ENCODE measurements at regions not wholly inside any gene's neighbourhood (a gene's known extent, or its start where the extent isn't known, plus 50 kb on each side); places are given as distances from the start of the nearest gene placed in this dataset.
A peak's percentile ranks its signal among the peaks of the same experiment; 100 is the strongest.

DNA sequence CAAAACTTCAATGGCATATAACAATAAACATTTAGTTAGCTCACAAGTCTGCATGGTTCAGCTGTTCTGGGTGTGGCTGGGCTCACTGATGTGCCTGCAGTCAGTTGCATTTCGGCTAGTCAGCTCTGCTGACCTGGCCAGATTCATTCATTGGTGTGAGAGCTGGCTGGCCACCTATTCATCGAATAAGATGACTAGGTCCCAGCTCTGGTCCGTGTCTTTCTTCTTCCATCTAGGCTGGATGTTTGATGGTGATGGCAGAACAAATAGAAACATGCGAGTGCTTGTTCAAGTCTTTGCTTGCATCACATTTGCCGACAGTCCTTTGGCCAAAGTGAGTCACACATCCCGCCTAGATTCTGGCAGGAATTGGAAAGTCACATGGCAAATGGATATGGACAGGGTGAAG lies 203.3 kb upstream of the CRY1 start:
- TF ChIP-seq ZNF326 (CRISPR knock-in tag; IDR thresholded peaks at IDR 0.05; ENCODE audit: borderline replicate concordance), result no peak
- peak; percentile 32; the same call in 1 of the 2 replicates for TF ChIP-seq CEBPB (IDR thresholded peaks at IDR 0.05; ENCODE audit: borderline replicate concordance, low read depth, low read length)
- 0 out of 2 replicates have a peak, but pooled peaks have one; percentile 42 for TF ChIP-seq FOSL2 (CRISPR knock-in tag; IDR thresholded peaks at IDR 0.05)
- TF ChIP-seq, protein P1, sequence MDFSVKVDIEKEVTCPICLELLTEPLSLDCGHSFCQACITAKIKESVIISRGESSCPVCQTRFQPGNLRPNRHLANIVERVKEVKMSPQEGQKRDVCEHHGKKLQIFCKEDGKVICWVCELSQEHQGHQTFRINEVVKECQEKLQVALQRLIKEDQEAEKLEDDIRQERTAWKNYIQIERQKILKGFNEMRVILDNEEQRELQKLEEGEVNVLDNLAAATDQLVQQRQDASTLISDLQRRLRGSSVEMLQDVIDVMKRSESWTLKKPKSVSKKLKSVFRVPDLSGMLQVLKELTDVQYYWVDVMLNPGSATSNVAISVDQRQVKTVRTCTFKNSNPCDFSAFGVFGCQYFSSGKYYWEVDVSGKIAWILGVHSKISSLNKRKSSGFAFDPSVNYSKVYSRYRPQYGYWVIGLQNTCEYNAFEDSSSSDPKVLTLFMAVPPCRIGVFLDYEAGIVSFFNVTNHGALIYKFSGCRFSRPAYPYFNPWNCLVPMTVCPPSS (IDR thresholded peaks at IDR 0.05), result no peak
- in situ Hi-C loops (cut with HindIII; ENCODE audit: extremely low pct_ligation_motif_present, low pct_unique_long_range_greater_than_20kb) (no loop called here), intact Hi-C loops (cut with micrococcal nuclease; ENCODE audit: unreplicated experiment) (no loop called here)
- BruUV-seq (replicated peaks), result no TSS peak
- Histone ChIP-seq H3K36me3 (replicated peaks in 1 of 2; ENCODE audit: control insufficient read depth in 1 of 2, insufficient read depth in 2 of 2, low read length in 2 of 2) (no peaks in the 10 kb centered on the region), H3K9me3 (ENCODE audit: low read length) (no peaks in the 10 kb centered on the region), H3K79me2 (ENCODE audit: insufficient read depth, low read length) (no peaks in the 10 kb centered on the region), H3K27ac (ENCODE audit: extremely low read length, insufficient read depth, low read length) (no peak overlapping the region), H3K27me3 (ENCODE audit: control insufficient read depth in 1 of 2, insufficient read depth in 2 of 2, low read length in 2 of 2) (peaks cover 4 to 26% of the 10 kb centered on the region in 2 experiments; a peak in 3 of 5 replicates), H3K4me1 (ENCODE audit: insufficient read depth, low read length) (no peaks in the 10 kb centered on the region), H3K9ac (ENCODE audit: insufficient read depth, low read depth, low read length) (no peak overlapping the region), H2AFZ (ENCODE audit: low read length) (no peak overlapping the region), H3K4me2 (ENCODE audit: low read depth, low read length) (no peak overlapping the region), H3K4me3 (replicated peaks in 1 of 3; ENCODE audit: insufficient read depth in 1 of 3, low read depth in 2 of 3, low read length in 3 of 3) (no peak overlapping the region), H4K20me1 (ENCODE audit: insufficient read depth, low read length) (no peaks in the 10 kb centered on the region)
- no peak for ATAC-seq
- ChIA-PET CTCF (ENCODE audit: low intra/inter-chr PET ratio, low total read pairs) (no interaction called here), POLR2A (no interaction called here)
- no peak for FAIRE-seq
- no peak for DNase-seq (ENCODE audit: low spot score)
- 7% methylated on average over 3 of the region's 6 CpGs for WGBS (ENCODE audit: low lambda C conversion rate)

DNA sequence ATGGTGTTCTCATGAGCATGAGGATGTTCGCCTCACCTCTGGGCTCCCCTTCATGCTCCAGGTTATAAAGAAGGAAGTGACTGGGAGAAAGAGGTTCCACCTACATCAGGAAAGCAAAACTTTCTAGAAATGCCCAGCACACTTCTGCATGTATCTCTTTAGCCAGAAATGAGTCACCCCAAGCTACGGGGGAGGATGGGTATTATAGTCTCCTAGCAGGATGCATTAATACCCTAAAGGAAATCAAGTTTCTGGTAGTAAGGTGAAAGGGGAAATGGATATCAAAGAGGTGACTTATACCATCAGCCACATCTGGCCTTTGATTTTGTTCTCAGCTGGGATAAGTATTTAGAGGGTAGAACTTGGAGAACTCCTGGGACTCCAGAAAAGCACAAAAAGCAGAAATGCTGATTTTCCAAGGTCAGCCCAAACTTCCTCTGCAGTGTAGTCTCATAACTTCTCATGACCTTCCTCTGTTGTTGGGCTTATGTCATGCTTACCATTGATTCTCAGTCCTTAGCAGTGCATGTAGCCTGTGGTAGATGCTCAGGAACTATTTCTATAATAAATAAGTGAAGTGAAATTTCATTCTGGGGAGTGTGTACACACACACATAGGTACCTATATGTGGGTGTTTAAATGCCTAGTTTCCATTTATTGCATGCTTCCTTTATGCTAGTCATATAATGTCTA lies 209.4 kb upstream of the CRY1 start:
- no peak overlapping the region for H2AFZ ChIP-seq (ENCODE audit: low read length)
- no peak overlapping the region for H3K4me3 ChIP-seq (replicated peaks in 1 of 3; ENCODE audit: insufficient read depth in 1 of 3, low read depth in 2 of 3, low read length in 3 of 3)
- DNase-seq (ENCODE audit: low spot score), result no peak
- H3K9ac ChIP-seq (ENCODE audit: insufficient read depth, low read depth, low read length), result no peak overlapping the region
- ChIA-PET POLR2A (no interaction called here), CTCF (ENCODE audit: low intra/inter-chr PET ratio, low total read pairs) (no interaction called here)
- no peaks in the 10 kb centered on the region for H3K4me1 ChIP-seq (ENCODE audit: insufficient read depth, low read length)
- FAIRE-seq, result no peak
- no peaks in the 10 kb centered on the region for H3K36me3 ChIP-seq (replicated peaks in 1 of 2; ENCODE audit: control insufficient read depth in 1 of 2, insufficient read depth in 2 of 2, low read length in 2 of 2)
- H3K4me2 ChIP-seq (ENCODE audit: low read depth, low read length), result no peak overlapping the region
- no peaks in the 10 kb centered on the region for H4K20me1 ChIP-seq (ENCODE audit: insufficient read depth, low read length)
- ATAC-seq, result no peak
- no peak overlapping the region for H3K27ac ChIP-seq (ENCODE audit: extremely low read length, insufficient read depth, low read length)
- H3K27me3 ChIP-seq (ENCODE audit: control insufficient read depth in 1 of 2, insufficient read depth in 2 of 2, low read length in 2 of 2), result peaks cover 3 to 13% of the 10 kb centered on the region in 2 experiments; a peak in 3 of 5 replicates
- no peaks in the 10 kb centered on the region for H3K79me2 ChIP-seq (ENCODE audit: insufficient read depth, low read length)
- intact Hi-C loops (cut with micrococcal nuclease; ENCODE audit: unreplicated experiment) (no loop called here), in situ Hi-C loops (cut with HindIII; ENCODE audit: extremely low pct_ligation_motif_present, low pct_unique_long_range_greater_than_20kb) (no loop called here)
- 20% methylated on average over 2 of the region's 2 CpGs for WGBS (ENCODE audit: low lambda C conversion rate)
- H3K9me3 ChIP-seq (ENCODE audit: low read length), result no peaks in the 10 kb centered on the region
- no TSS peak for BruUV-seq (replicated peaks)
- TF ChIP-seq KLF6 (CRISPR knock-in tag; IDR thresholded peaks at IDR 0.05), result no peak
- TF ChIP-seq, protein P2, sequence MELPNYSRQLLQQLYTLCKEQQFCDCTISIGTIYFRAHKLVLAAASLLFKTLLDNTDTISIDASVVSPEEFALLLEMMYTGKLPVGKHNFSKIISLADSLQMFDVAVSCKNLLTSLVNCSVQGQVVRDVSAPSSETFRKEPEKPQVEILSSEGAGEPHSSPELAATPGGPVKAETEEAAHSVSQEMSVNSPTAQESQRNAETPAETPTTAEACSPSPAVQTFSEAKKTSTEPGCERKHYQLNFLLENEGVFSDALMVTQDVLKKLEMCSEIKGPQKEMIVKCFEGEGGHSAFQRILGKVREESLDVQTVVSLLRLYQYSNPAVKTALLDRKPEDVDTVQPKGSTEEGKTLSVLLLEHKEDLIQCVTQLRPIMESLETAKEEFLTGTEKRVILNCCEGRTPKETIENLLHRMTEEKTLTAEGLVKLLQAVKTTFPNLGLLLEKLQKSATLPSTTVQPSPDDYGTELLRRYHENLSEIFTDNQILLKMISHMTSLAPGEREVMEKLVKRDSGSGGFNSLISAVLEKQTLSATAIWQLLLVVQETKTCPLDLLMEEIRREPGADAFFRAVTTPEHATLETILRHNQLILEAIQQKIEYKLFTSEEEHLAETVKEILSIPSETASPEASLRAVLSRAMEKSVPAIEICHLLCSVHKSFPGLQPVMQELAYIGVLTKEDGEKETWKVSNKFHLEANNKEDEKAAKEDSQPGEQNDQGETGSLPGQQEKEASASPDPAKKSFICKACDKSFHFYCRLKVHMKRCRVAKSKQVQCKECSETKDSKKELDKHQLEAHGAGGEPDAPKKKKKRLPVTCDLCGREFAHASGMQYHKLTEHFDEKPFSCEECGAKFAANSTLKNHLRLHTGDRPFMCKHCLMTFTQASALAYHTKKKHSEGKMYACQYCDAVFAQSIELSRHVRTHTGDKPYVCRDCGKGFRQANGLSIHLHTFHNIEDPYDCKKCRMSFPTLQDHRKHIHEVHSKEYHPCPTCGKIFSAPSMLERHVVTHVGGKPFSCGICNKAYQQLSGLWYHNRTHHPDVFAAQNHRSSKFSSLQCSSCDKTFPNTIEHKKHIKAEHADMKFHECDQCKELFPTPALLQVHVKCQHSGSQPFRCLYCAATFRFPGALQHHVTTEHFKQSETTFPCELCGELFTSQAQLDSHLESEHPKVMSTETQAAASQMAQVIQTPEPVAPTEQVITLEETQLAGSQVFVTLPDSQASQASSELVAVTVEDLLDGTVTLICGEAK (IDR thresholded peaks at IDR 0.05), result no peak
- TF ChIP-seq, protein P2 (CRISPR knock-in tag; IDR thresholded peaks at IDR 0.05), result no peak
